ENCODE measurements at regions not wholly inside any gene's neighbourhood (a gene's known extent, or its start where the extent isn't known, plus 50 kb on each side); places are given as distances from the start of the nearest gene placed in this dataset.
"Not testable (repeated sequence)": the region's sequence is repeated elsewhere in the genome, so short reads cannot be mapped to it uniquely, and the experiment has no call there.

DNA sequence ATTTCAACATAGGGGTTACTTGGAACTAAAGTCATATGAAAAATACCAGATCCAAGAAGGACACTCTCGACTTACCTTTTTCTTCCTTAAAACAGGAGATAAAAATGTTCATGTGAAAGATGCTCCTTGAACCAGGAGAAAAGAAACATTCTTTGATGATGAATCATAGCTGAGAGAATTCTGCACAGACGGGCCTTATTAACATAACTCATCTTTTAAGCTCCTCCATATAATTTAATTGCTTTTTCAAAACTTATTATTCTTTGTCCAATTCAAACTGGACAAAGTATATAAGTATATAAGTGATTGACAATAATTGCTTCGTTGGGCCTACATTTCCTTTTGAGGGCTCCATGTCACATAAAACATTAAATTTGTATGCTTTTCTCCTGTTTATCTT, 945.2 kb upstream of the C9orf72 start:
- H3K4me1 ChIP-seq, result no peaks in the 10 kb centered on the region
- no peak overlapping the region for H3K4me3 ChIP-seq
- ATAC-seq (no peak), DNase-seq (no peak)
- intact Hi-C loops (cut with DNase I), result no loop called here
- H3K27ac ChIP-seq, result no peak overlapping the region
- no peaks in the 10 kb centered on the region for H3K36me3 ChIP-seq
- no peaks in the 10 kb centered on the region for H3K27me3 ChIP-seq
- TF ChIP-seq, protein P1, sequence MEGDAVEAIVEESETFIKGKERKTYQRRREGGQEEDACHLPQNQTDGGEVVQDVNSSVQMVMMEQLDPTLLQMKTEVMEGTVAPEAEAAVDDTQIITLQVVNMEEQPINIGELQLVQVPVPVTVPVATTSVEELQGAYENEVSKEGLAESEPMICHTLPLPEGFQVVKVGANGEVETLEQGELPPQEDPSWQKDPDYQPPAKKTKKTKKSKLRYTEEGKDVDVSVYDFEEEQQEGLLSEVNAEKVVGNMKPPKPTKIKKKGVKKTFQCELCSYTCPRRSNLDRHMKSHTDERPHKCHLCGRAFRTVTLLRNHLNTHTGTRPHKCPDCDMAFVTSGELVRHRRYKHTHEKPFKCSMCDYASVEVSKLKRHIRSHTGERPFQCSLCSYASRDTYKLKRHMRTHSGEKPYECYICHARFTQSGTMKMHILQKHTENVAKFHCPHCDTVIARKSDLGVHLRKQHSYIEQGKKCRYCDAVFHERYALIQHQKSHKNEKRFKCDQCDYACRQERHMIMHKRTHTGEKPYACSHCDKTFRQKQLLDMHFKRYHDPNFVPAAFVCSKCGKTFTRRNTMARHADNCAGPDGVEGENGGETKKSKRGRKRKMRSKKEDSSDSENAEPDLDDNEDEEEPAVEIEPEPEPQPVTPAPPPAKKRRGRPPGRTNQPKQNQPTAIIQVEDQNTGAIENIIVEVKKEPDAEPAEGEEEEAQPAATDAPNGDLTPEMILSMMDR (IDR thresholded peaks at IDR 0.05), result no peak
- WGBS, 2 donors, result 63% methylated on average over 3 of the region's 3 CpGs
- H3K9me3 ChIP-seq, result peaks cover 0 to 28% (median 0%) of the 10 kb centered on the region in 11 donors

DNA sequence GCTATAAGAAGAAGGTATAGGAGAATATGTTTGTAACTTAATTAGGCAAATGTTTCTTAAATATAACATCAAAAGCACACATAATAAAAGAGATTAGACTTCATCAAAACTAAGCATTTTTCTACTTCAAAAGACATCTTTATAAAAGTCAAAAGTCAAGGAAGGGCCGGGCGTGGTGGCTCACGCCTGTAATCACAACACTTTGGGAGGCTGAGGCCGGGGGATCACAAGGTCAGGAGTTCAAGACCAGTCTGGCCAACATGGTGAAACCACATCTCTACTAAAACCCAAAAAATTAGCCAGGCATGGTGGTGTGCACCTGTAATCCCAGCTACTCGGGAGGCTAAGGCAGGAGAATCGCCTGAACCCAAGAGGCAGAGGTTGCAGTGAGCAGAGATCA, 951.0 kb upstream of the C9orf72 start:
- H3K4me3 ChIP-seq; DNase-seq; H3K27ac ChIP-seq; H3K27me3 ChIP-seq; ATAC-seq; H3K4me1 ChIP-seq; intact Hi-C loops (cut with DNase I); H3K36me3 ChIP-seq: not testable (repeated sequence)
- WGBS, 2 donors, result 79 to 84% methylated on average over 6 of the region's 6 CpGs
- H3K9me3 ChIP-seq, result peaks cover 0 to 14% (median 0%) of the 10 kb centered on the region in 11 donors

DNA sequence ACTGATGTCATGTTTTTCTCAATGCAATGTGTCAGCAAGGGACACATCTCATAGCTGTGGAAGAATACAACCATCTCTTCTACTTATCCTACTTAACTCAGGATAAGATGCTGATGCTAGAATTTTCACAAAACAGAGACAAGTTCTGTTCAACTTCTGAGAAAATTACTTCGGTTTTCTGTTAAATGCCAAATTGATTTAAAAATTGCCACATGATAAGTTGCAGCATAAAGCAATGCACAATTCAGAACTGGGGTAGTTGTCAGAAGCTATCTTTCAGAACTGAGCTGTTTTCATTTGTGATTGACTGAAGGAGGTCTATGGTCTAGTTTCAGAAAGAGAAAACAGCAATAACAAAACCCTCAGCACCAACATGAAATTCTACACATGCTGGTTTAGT, 954.8 kb upstream of the C9orf72 start:
- Histone ChIP-seq H3K27me3 (no peaks in the 10 kb centered on the region), H3K4me3 (no peak overlapping the region), H3K36me3 (no peaks in the 10 kb centered on the region), H3K9me3 (peaks cover 0 to 5% (median 0%) of the 10 kb centered on the region in 11 donors), H3K4me1 (no peaks in the 10 kb centered on the region), H3K27ac (no peak overlapping the region)
- intact Hi-C loops (cut with DNase I), result no loop called here
- 76 to 84% methylated on average over 1 of the region's 1 CpG for WGBS, 2 donors
- TF ChIP-seq, protein P1 (IDR thresholded peaks at IDR 0.05), result no peak
- DNase-seq (no peak), ATAC-seq (no peak)

DNA sequence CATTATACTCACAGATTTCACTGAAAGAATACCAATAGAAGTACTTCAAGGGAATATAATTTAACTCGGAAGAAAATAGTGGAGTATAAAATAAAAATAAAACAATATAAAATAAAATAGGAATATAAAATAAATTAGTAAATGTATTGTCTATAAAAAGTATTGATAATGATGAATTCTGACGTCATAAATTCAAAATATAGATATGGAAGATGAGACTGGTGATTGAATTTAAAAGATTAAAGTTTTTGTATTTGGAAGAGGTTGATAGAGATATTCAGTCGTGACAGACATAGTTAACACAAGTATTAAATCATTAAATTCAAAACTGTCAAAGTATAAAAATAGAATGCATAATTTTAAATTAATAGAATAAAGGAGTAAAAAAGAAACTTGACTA, 964.9 kb upstream of the C9orf72 start:
- Histone ChIP-seq H3K9me3 (no peaks in the 10 kb centered on the region), H3K27ac (no peak overlapping the region), H3K4me1 (no peaks in the 10 kb centered on the region), H3K36me3 (no peaks in the 10 kb centered on the region), H3K4me3 (no peak overlapping the region), H3K27me3 (no peaks in the 10 kb centered on the region)
- DNase-seq, result no peak
- WGBS, 2 donors, result 75 to 77% methylated on average over 3 of the region's 3 CpGs
- TF ChIP-seq, protein P1 (IDR thresholded peaks at IDR 0.05), result no peak
- intact Hi-C loops (cut with DNase I), result no loop called here
- ATAC-seq, result no peak

DNA sequence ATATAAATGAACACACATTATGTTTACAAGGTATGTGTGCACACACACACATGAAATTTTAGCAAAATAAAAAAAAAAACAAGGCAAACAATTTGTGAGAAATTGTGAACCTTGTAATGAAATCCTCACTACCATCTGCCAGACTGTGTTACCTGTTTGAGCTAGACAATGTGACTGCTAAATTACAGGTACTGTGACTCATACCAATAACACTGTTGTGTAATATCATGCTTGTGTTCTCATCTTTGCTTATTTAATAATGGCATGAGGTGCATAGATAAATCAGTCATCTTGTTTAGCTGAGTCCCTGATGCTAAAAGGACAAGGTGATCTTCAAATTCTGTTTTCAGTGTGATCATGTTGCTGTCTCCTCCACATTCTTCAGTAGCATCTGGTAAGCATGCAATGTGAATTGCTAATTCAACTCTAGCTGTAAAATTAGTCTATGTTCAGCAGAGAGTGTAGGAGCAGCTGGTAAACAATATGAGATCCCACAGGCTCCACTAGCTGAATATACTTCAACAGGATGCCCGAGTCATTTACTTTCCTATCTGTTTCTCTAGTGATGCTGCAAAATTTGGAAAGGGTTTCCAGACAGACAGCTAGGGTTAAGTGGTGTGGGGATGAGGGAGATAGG, 966.3 kb upstream of the C9orf72 start:
- no peak for ATAC-seq
- intact Hi-C loops (cut with DNase I), result no loop called here
- H3K27me3 ChIP-seq, result no peaks in the 10 kb centered on the region
- H3K4me1 ChIP-seq, result no peaks in the 10 kb centered on the region
- H3K36me3 ChIP-seq, result no peaks in the 10 kb centered on the region
- H3K4me3 ChIP-seq, result no peak overlapping the region
- H3K9me3 ChIP-seq, result no peaks in the 10 kb centered on the region
- DNase-seq, result no peak
- 63 to 91% methylated on average over 1 of the region's 1 CpG for WGBS, 2 donors
- H3K27ac ChIP-seq, result no peak overlapping the region
- TF ChIP-seq, protein P1 (IDR thresholded peaks at IDR 0.05), result no peak
